ENCODE measurements at regions not wholly inside any gene's neighbourhood (a gene's known extent, or its start where the extent isn't known, plus 50 kb on each side); places are given as distances from the start of the nearest gene placed in this dataset.

DNA sequence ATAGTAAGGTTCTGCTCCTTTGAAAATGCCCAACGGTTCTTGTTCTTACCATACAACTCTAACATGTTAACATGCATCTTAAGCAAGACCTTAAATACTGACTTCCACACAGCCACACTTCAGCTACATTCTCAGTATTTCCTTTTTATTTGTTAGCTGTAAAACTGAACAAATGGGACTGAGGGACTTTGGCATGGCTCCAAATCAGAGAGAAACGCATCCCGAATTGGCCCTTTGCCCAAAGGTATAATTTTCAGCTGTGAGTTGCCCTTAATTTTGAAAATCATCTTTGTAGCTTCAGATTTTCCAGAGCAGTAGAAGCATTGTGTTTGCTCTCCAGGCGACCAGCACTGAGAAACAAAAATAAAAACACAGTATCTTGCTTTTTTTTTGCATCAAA, 56.4 kb downstream of the NEUROD6 start:
- no peak for DNase-seq

- DNase-seq: no peak
These were observed 68.7 kb downstream of the NEUROD6 start for GRCh38 chr7:31271641-31272405.

DNA sequence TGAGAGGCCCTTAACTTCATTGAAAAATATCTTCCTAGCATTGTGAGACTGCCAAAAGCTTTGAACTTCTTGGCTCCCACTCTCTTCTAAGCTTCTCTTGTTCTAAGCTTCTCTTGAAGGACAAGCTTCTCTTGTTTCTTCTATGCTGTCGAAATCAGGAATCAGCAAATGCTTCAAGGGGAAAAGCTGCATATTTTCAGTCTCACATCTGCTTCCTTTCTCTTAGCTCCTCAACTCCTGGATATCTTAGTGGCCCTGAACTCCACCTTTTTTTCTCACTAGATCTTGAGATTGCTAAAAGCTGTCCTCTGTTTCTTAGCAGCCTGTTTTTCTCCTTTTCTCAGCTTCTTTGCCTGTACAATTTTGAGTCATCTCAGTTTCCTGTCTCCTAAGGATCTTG, 73.0 kb downstream of the NEUROD6 start:
- DNase-seq: no peak

DNA sequence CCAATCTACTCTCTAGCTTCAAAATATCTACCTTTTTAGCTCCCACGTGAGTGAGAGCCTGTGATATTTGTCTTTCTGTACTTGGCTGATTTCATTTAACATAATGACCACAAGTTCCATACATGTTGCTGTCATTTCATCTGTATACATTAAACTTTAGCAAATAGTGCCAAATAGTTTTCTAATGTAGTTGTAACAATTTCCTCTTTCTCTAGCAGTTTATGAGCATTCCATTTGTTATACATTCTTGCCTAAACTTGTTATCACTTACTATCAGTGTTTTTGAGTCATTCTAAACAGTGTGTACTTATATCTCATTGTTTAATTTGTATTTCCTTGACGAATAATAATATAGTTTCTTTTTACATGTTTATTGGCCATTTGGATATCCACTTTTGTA, 77.2 kb downstream of the NEUROD6 start:
- DNase-seq: no peak

GRCh38 chr7:31261341-31261740, 79.2 kb downstream of the NEUROD6 start:
- DNase-seq: no peak

DNA sequence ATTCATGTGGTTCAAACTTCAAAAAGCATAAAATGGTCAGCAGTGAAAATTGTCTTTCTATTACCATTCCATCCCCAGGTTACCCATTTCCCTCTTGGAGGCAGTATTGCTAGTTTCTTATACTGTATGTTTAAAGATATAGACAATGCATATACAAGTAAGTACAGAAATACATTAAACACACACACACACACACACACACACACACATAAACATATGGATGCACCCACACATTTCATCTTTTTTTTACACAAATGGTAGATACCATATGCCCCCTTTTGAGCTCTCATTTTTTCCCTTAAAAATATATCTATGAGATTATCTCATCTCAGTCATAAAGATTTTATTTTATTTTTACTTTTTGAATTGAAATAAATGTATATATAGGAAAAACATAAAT, 79.7 kb downstream of the NEUROD6 start:
- no peak for DNase-seq

DNA sequence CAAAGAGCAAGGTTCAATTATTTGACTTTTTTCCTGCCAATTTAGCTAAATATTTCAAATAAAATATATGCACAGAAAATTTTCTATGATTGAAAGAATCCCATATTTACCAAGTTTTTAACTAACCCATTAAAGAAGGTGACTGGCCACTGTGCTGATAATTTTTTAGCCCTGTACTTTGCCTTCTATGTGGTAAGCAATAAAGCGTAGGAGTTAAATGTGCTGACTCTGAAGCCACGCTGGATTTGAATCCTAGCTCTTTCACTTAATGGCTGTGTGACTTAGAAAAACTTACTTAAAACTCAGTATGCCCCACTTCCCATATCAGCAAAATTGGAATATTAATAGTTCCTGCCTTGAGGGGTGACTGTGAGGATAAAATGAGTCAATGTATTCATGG, 82.1 kb downstream of the NEUROD6 start:
- no peak for DNase-seq

GRCh38 chr7:31256506-31256905, 84.0 kb downstream of the NEUROD6 start:
- no peak for DNase-seq

DNA sequence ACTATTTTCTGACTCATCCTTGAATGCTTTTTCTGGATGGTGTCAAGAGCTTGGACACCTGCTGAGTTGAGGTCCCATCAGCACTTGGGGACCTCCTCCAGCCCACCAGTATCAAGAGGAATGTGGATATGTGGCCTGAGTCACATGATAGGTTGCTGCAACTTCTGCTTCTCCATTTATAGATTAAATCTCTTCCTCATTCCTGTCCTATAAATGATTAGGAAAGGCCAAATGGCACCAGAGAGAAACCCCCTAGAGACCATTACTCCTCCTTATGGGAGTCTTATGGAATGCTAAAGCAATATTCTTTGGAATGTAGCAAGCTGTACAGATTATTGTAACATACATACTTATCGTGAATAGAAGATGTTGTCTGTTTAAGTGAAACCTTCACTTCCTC, 85.6 kb downstream of the NEUROD6 start:
- DNase-seq: no peak

DNA sequence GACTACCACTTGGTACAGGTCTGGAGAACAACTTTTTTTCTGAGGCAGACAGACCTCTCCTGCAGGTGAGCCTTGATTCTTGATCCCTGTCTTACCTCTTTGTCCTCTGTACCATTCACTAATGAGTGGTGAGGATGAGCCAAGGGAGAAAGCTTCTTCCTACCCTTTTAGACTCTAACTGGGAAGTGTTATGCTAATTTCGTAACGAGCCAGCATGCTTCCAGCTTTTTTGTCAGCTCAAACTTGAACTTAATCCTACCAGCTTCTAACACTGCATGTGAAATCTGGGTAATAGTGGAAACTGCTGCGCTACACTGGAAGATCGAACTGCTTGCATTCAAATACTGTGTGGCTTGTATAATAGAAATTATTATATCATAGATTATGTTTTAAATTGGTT, 87.0 kb downstream of the NEUROD6 start:
- no peak for DNase-seq

DNA sequence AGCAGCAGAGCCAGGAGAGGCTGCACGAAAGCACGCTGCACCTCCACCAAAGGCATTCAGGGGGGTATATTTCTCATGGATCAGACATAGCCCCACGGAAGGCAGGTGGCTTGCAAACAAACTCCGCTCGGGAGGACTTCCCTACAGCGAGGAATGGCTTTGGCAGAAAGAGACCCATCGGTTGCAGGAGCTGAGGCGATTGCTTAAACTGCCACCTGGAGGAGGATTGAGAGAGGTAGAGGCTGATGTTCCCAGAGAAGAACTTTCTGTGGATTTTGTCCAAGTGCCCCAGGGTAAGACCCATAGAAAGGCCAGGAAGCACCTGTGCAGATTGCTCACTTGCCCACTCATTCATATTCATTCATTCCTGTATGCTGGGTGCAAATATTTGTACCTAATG, 89.1 kb downstream of the NEUROD6 start:
- DNase-seq: no peak

DNA sequence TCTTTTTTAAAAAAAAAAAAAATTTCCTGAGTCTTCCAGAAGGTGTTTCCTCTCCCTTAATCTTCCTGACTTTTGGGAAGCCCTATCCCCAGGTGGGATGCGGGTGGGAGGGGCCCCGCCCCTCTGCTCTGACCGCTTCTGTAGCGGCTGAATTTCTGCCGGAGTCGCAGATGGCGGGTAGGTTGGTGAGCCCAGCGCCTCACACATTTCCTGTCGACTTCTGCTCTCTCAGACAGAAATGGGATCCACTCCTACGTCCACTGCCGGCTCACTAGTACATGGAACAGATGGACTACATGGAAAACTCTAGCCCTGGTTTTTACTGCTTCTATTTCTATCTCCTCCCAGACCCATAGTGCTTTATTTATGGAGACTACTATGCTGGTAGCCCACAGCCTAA, 90.9 kb downstream of the NEUROD6 start:
- no peak for DNase-seq

GRCh38 chr7:31236868-31237267, 103.7 kb downstream of the NEUROD6 start:
- DNase-seq: no peak

DNA sequence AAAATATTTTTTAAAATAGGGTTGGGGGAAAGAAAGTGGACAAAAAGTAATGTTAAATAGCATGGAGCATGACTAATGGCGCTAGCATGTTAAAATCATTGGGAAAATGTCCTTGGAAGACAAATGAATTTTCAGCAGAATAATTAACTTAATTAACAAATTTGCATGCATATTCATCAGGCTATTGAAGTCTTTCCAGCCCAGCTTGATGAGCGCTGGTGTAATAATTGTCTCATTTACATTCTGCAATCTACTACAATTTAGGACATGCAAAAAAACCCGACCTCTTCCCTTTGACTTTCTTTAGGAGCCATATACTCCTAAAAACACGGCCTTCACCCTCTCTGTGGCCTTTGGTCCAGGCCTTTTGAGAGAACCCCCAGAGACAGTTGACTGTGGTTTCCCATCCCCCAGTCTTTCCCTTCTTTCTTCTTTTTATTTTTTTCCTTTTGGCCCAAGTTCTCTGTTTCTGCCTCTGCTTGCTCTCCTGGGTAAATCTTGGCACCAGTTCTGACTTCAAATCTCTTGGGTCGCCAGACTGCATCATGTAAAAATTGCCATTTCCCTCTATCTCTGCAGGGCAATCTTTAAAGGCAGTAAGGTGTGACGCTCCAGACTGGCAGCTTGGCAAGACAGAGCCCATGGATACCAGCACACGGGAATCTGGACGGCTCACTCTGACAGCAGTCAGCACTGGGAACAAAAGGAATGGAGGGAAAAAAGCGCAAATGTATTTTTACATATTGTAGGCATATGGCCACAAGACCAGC, 105.5 kb downstream of the NEUROD6 start:
- DNase-seq: no peak

DNA sequence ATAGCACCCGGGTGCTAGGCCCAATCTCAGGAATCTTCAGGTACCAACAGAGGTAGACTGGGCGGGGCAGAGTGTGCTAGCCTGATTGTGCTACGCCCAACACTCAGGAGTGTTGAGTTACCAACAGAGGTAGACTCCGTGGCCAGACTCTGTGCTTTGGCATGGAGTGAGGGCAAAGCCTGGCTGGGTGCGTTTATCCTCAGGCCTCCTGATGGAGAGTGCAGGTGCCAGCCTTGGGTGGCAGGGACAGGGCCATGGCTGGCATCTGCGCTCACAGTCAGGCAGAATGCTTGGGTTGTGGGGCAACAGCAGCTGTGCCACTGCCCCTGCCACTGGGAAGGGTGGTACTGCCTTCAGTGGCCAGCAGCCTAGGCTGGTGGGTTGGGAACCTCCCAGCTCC, 111.6 kb downstream of the NEUROD6 start:
- DNase-seq: no peak

GRCh38 chr7:31214751-31215150, 125.8 kb downstream of the NEUROD6 start:
- DNase-seq: no peak

DNA sequence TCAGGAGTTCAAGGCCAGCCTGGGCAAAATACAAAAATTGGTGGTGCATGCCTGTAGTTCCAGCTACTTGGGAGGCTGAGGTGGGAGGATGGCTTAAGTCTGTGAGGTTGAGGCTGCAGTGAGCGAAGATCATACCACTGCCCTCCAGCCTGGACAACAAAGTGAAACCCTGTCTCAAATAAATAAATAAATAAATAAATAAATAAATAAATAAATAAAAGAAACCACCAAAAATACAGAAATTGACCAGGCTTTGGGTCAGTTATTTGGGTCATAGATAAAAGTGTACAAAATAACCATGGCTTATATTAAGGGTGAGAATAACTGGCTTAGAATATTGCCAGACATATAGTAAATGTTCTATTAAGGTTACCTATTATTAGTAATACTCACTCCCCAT, 129.2 kb downstream of the NEUROD6 start:
- DNase-seq: no peak

GRCh38 chr7:31204071-31204470, 136.5 kb downstream of the NEUROD6 start:
- no peak for DNase-seq

DNA sequence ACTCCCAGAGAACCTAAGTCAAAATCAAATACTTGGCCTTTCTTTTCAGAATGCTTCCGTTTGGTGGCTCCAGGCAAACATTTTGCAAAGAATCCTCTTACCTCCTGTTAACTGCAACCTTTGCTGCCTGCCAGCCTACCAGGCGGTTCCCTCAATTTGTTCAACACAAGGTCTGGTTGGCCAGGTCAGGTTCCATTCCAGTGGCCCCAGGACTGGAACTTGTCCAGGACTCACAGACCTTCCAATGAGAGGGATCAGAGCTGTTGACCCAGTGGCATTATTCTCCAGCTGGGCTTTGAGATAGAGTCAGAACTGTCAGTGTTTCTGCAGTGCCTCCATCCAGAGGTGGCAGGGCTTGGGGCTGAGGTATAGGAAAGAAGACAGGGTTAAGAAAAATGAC, 137.0 kb downstream of the NEUROD6 start:
- no peak for DNase-seq

DNA sequence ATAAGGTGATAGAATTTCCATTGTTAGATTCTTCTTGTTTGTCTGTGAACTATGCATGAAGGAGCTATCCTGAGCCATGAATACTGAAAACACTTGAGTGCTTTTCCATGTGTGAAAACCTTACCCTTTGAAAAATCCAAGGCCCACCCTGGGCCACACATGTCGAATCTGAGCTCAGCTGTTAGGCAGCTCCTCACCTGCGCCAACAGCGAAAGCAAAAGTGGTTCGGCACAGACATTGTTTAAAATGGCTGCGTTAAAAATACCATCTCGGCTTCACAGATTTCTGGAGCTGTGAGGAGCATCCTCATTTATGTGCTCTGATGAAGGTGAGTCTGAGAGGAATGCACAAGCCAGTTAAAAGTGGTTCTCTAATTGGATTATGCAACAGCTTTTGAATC, 137.7 kb downstream of the NEUROD6 start:
- no peak for DNase-seq

- DNase-seq: peak; percentile 43
These were observed 140.9 kb downstream of the ADCYAP1R1 start for GRCh38 chr7:31192986-31193385.

DNA sequence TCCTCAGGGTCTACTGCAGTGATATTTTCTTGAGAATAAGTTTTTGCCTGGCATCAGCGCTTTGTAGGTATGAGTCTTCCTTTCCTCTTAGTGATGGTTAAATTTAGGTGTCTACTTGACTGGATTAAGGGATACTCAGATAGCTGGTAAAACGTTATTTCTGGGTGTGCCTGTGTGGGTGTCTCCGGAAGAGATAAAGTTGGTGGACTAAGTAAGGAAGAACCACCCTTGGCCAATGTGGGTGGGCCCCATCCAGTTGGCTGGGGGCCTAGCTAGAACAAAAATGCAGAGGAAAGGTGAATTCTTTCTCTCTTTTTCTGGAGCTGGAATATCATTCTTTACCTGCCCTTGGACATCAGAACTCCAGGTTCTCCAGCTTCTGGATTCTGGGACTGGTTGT, 138.8 kb downstream of the ADCYAP1R1 start:
- DNase-seq: no peak

GRCh38 chr7:31186202-31186601, 134.1 kb downstream of the ADCYAP1R1 start:
- no peak for DNase-seq

DNA sequence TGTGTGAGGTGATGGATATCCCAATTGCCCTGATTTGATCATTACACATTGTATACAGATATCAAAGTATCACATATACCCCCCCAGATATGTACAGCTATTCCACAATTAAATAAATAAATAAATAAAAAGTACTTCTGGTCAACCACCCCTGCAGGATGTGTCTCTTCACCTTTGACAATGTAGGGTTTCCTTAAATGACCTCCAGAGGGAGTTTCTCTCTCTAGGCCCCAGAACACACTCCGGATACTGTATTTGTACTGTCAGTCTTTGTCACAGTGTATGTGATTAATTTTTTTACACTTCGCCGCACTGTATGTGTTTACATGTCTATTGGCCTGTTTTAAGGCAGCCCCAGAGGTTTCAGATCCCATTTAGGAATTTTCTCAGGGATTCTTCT, 123.6 kb downstream of the ADCYAP1R1 start:
- no peak for DNase-seq

DNA sequence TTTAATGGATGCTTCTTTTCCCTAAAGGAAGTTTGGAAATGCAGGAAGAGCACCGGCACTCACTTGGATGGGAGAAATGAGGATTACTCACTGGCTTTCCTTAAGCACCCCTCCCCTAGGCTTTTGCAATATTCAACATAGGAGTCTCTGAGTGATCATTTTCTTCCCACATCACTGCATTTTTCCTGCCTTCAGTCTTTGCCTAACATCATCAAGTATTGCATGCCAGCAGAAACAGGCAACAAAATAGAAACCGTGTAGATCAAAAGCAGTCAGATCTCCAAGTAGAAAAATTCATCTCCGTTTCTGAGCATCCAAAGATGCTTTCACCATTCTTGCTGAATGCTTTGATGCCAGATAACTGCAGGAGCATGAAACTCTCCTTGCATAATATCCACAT, 119.9 kb downstream of the ADCYAP1R1 start:
- DNase-seq: no peak

Data from 8988T (cell line).